SU-DHL-6 (cell line): ENCODE measurements at regions not wholly inside any gene's neighbourhood (a gene's known extent, or its start where the extent isn't known, plus 50 kb on each side); places are given as distances from the start of the nearest gene placed in this dataset.

Source experiments
- EZH2phosphoT487 ChIP-seq: fragments of 200-600 bp; sonication (generic), shearing (Covaris generic); conservative IDR thresholded peaks from 2 replicates; pipeline ENCODE4 v1.6.1; 2018; ENCODE audit warnings: mild to moderate bottlenecking, antibody characterized with exemption, low read length, moderate library complexity, mixed read lengths
- TF ChIP-seq, protein P1 (sequence below): fragments of 200-600 bp; sonication (generic); IDR thresholded peaks from one replicate; pipeline ENCODE4 v1.5.1; 2017; ENCODE audit warnings: antibody characterized with exemption, mild to moderate bottlenecking, low read length, moderate library complexity; ENCODE audit not compliant: insufficient read depth, poor library complexity, severe bottlenecking

DNA sequence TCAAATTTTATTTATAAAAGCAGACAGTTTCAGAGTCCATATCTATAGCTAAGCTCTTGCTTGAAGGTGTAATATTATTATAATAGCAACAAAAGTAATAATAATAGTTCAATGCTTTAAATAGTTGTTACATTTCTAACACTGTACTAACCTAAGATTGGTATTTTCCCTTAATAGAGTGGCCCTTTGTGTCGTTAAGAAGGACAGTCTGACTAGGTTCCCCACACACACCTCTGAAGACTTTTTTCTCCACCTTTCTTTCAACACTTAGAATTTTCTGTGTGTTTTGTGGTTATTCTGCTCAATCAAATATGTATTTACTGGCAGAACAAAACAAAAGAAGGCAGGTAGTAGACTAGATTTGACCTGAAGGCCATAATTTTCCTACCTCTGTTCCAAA lies 223.2 kb upstream of the ACO1 start:
- TF ChIP-seq, protein P1, sequence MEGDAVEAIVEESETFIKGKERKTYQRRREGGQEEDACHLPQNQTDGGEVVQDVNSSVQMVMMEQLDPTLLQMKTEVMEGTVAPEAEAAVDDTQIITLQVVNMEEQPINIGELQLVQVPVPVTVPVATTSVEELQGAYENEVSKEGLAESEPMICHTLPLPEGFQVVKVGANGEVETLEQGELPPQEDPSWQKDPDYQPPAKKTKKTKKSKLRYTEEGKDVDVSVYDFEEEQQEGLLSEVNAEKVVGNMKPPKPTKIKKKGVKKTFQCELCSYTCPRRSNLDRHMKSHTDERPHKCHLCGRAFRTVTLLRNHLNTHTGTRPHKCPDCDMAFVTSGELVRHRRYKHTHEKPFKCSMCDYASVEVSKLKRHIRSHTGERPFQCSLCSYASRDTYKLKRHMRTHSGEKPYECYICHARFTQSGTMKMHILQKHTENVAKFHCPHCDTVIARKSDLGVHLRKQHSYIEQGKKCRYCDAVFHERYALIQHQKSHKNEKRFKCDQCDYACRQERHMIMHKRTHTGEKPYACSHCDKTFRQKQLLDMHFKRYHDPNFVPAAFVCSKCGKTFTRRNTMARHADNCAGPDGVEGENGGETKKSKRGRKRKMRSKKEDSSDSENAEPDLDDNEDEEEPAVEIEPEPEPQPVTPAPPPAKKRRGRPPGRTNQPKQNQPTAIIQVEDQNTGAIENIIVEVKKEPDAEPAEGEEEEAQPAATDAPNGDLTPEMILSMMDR, result no peak
- no peak for TF ChIP-seq EZH2phosphoT487
